Suppressor macrophage (primary cell): ENCODE measurements at regions not wholly inside any gene's neighbourhood (a gene's known extent, or its start where the extent isn't known, plus 50 kb on each side); places are given as distances from the start of the nearest gene placed in this dataset.
A peak's percentile ranks its signal among the peaks of the same experiment; 100 is the strongest.
"Not testable (repeated sequence)": the region's sequence is repeated elsewhere in the genome, so short reads cannot be mapped to it uniquely, and the experiment has no call there.

Experiments used
- DNase-seq, 4 experiments: peaks; one replicate each; pipeline ENCODE4 v3.0.0-alpha.2; 2020 to 2022

- no peak for DNase-seq
Observed at GRCh38 chr5:153275695-153276094, 214.8 kb upstream of the GRIA1 start.

- DNase-seq = peak in 2 of 4 experiments; percentile 11 to 26
Observed at GRCh38 chr5:153276151-153276550, 214.3 kb upstream of the GRIA1 start.

- DNase-seq = not testable (repeated sequence)
Observed at GRCh38 chr5:153296251-153296844, 194.1 kb upstream of the GRIA1 start.

GRCh38 chr5:153299891-153300290, 190.6 kb upstream of the GRIA1 start:
- no peak for DNase-seq

- no peak for DNase-seq
Observed at GRCh38 chr5:153308282-153308681, 182.2 kb upstream of the GRIA1 start.

GRCh38 chr5:153318556-153318955, 171.9 kb upstream of the GRIA1 start:
- no peak for DNase-seq

- DNase-seq = no peak
Observed at GRCh38 chr5:153321478-153321877, 169.0 kb upstream of the GRIA1 start.

- no peak for DNase-seq
Observed at GRCh38 chr5:153340139-153340538, 150.3 kb upstream of the GRIA1 start.

GRCh38 chr5:153340738-153341137, 149.7 kb upstream of the GRIA1 start:
- DNase-seq = no peak

- no peak for DNase-seq
Observed at GRCh38 chr5:153342487-153342886, 148.0 kb upstream of the GRIA1 start.

GRCh38 chr5:153347611-153348010, 142.9 kb upstream of the GRIA1 start:
- DNase-seq = no peak

- DNase-seq = no peak
Observed at GRCh38 chr5:153350175-153350883, 140.1 kb upstream of the GRIA1 start.

GRCh38 chr5:153352685-153353219, 137.7 kb upstream of the GRIA1 start:
- DNase-seq = no peak

GRCh38 chr5:153357493-153358112, 132.9 kb upstream of the GRIA1 start:
- no peak for DNase-seq

GRCh38 chr5:153358315-153358976, 132.0 kb upstream of the GRIA1 start:
- no peak for DNase-seq

GRCh38 chr5:153360860-153361259, 129.6 kb upstream of the GRIA1 start:
- DNase-seq = no peak

GRCh38 chr5:153361735-153362409, 128.6 kb upstream of the GRIA1 start:
- DNase-seq = no peak

GRCh38 chr5:153365547-153365946, 124.9 kb upstream of the GRIA1 start:
- DNase-seq = no peak

GRCh38 chr5:153367466-153367865, 123.0 kb upstream of the GRIA1 start:
- DNase-seq = no peak

- no peak for DNase-seq
Observed at GRCh38 chr5:153372425-153373129, 117.9 kb upstream of the GRIA1 start.

- no peak for DNase-seq
Observed at GRCh38 chr5:153373130-153373498, 117.4 kb upstream of the GRIA1 start.

- not testable (repeated sequence) for DNase-seq
Observed at GRCh38 chr5:153381630-153382029, 108.8 kb upstream of the GRIA1 start.
